22Rv1 (cell line): ENCODE measurements at regions not wholly inside any gene's neighbourhood (a gene's known extent, or its start where the extent isn't known, plus 50 kb on each side); places are given as distances from the start of the nearest gene placed in this dataset.

Experiments used
- CTCF ChIP-seq: fragments of 450-650 bp; IDR thresholded peaks from 2 replicates; pipeline ENCODE4 v1.5.1; 2017; ENCODE audit warnings: mild to moderate bottlenecking
- ZFX ChIP-seq: fragments of 450-650 bp; IDR thresholded peaks from 2 replicates; pipeline ENCODE4 v1.6.1; 2017; ENCODE audit warnings: antibody characterized with exemption, borderline replicate concordance

GRCh38 chr12:97862072-97862471, 399.5 kb downstream of the RMST start:
- TF ChIP-seq CTCF (no peak), ZFX (no peak)
